ENCODE measurements at regions not wholly inside any gene's neighbourhood (a gene's known extent, or its start where the extent isn't known, plus 50 kb on each side); places are given as distances from the start of the nearest gene placed in this dataset.

DNA sequence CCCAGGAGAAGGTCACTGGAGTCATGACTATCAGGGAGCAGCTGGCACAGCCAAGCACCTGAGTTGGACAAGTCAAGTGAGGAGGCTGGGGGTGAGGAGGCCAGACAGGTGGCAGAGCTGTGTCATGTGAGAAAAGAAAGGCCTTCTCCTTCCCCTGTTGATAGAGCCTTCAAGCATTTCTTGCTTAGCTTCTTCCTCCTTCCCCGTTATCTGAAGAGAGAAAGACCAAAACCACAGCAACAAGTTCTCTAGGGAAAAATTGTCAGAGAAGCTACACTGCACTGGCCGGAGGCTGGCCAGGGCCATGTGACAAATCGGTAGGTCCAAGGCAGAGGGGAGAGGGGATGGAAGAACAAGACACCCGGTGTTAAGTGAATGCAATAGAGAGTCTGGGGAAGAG is 202.1 kb upstream of the PRDM1 start:
- ATAC-seq (ENCODE audit: poor library complexity) (no peak), DNase-seq (no peak)
- intact Hi-C loops (cut with DNase I, micrococcal nuclease): no loop called here
- Mint-ChIP-seq H3K27ac (no peak overlapping the region), H3K36me3 (ENCODE audit: low read depth) (no peaks in the 10 kb centered on the region), H3K9me3 (no peaks in the 10 kb centered on the region), H3K27me3 (peaks cover 34% of the 10 kb centered on the region), H3K4me3 (no peak overlapping the region), H3K4me1 (ENCODE audit: low read depth) (peaks cover 9% of the 10 kb centered on the region)
- H3K36me3 ChIP-seq (ENCODE audit: insufficient read depth, low read length): no peaks in the 10 kb centered on the region
- H3K27ac ChIP-seq (ENCODE audit: low read depth in 1 of 2, low read length in 2 of 2): no peak overlapping the region
- H3K27me3 ChIP-seq (ENCODE audit: control insufficient read depth in 1 of 2, insufficient read depth in 2 of 2, low read length in 2 of 2): peaks cover 0 to 7% of the 10 kb centered on the region in 2 experiments
- TF ChIP-seq, protein P1, sequence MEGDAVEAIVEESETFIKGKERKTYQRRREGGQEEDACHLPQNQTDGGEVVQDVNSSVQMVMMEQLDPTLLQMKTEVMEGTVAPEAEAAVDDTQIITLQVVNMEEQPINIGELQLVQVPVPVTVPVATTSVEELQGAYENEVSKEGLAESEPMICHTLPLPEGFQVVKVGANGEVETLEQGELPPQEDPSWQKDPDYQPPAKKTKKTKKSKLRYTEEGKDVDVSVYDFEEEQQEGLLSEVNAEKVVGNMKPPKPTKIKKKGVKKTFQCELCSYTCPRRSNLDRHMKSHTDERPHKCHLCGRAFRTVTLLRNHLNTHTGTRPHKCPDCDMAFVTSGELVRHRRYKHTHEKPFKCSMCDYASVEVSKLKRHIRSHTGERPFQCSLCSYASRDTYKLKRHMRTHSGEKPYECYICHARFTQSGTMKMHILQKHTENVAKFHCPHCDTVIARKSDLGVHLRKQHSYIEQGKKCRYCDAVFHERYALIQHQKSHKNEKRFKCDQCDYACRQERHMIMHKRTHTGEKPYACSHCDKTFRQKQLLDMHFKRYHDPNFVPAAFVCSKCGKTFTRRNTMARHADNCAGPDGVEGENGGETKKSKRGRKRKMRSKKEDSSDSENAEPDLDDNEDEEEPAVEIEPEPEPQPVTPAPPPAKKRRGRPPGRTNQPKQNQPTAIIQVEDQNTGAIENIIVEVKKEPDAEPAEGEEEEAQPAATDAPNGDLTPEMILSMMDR (IDR thresholded peaks at IDR 0.05): no peak
- peaks cover 4% of the 10 kb centered on the region for H3K4me1 ChIP-seq (ENCODE audit: insufficient read depth, low read length)
- H3K4me3 ChIP-seq (ENCODE audit: low read length): no peak overlapping the region
- no peaks in the 10 kb centered on the region for H3K9me3 ChIP-seq (ENCODE audit: control insufficient read depth in 1 of 2, insufficient read depth in 1 of 2, low read length in 2 of 2)
- ChIA-PET CTCF (no interaction called here), POLR2A (no interaction called here)

DNA sequence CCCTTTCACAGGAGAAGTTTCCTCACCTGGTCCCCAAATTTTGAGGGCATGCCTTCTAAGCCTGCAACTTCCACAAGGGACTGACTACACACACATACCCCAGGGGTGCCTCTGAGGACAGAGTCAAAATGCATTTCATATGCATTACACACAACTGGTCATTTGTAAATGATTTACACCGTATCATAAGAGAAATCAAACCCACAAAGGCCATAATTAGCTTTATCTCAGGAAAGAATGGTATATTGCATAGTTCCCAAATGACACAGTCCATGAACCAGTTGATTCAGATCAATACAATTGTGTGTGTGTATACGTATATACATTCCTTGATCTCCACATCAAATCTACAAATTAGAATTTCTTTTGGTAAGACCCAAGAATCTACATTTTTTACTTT is 203.3 kb upstream of the PRDM1 start:
- POLR2A ChIA-PET: no interaction called here
- TF ChIP-seq, protein P1 (IDR thresholded peaks at IDR 0.05): no peak
- CTCF ChIA-PET: no interaction called here
- Mint-ChIP-seq H3K27me3 (peaks cover 46% of the 10 kb centered on the region), H3K27ac (no peak overlapping the region), H3K4me3 (no peak overlapping the region), H3K9me3 (no peaks in the 10 kb centered on the region), H3K4me1 (ENCODE audit: low read depth) (peaks cover 9% of the 10 kb centered on the region), H3K36me3 (ENCODE audit: low read depth) (no peaks in the 10 kb centered on the region)
- H3K36me3 ChIP-seq (ENCODE audit: insufficient read depth, low read length): no peaks in the 10 kb centered on the region
- intact Hi-C loops (cut with DNase I, micrococcal nuclease): no loop called here
- peaks cover 0 to 7% of the 10 kb centered on the region in 2 experiments for H3K27me3 ChIP-seq (ENCODE audit: control insufficient read depth in 1 of 2, insufficient read depth in 2 of 2, low read length in 2 of 2)
- DNase-seq (no peak), ATAC-seq (ENCODE audit: poor library complexity) (no peak)
- H3K4me1 ChIP-seq (ENCODE audit: insufficient read depth, low read length): peaks cover 4% of the 10 kb centered on the region
- H3K4me3 ChIP-seq (ENCODE audit: low read length): no peak overlapping the region
- H3K27ac ChIP-seq (ENCODE audit: low read depth in 1 of 2, low read length in 2 of 2): no peak overlapping the region
- no peaks in the 10 kb centered on the region for H3K9me3 ChIP-seq (ENCODE audit: control insufficient read depth in 1 of 2, insufficient read depth in 1 of 2, low read length in 2 of 2)

DNA sequence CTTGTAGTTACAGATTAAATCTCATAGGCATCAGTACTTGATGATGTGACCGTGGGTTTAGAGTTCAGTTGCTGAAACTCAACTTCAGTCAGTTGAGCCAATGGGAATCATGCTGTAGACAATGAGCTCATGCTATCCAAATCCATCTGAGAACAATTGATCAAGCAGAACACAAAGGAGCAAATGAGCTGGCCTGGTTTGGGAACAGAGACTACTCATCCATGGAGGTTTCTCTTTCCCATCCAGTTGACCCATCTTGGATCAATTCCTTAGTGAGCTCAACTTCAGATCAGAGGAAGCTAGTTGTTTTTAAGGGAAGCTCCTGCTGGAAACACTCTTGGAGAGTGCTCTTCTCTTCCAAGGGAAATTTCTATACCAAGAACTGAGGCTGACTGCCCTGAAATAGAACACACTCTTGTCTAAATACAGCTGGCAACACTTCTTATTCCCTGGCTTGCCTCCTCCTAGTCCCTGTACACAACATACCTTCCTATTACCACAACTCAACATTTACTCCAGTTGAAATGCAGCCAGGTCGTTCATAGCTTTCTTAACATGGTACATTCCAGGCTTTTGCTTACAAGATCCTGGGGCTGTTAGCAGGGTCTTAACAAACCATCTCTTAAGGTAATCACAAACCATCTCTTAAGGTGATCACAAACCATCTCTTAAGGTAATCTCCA is 203.9 kb upstream of the PRDM1 start:
- Mint-ChIP-seq H3K36me3 (ENCODE audit: low read depth) (no peaks in the 10 kb centered on the region), H3K27ac (no peak overlapping the region), H3K9me3 (no peaks in the 10 kb centered on the region), H3K4me1 (ENCODE audit: low read depth) (peaks cover 9% of the 10 kb centered on the region), H3K27me3 (peaks cover 47% of the 10 kb centered on the region), H3K4me3 (no peak overlapping the region)
- ChIA-PET CTCF (no interaction called here), POLR2A (interaction anchor here (1.0 kb wide), 1 partner anchor 17 kb away, joined by 3 read pairs; no protein-coding TSS in a partner anchor)
- intact Hi-C loops (cut with DNase I, micrococcal nuclease): no loop called here
- DNase-seq (no peak), ATAC-seq (ENCODE audit: poor library complexity) (no peak)
- H3K4me3 ChIP-seq (ENCODE audit: low read length): no peak overlapping the region
- no peak overlapping the region for H3K27ac ChIP-seq (ENCODE audit: low read depth in 1 of 2, low read length in 2 of 2)
- TF ChIP-seq, protein P1 (IDR thresholded peaks at IDR 0.05): no peak
- peaks cover 0 to 7% of the 10 kb centered on the region in 2 experiments for H3K27me3 ChIP-seq (ENCODE audit: control insufficient read depth in 1 of 2, insufficient read depth in 2 of 2, low read length in 2 of 2)
- no peaks in the 10 kb centered on the region for H3K36me3 ChIP-seq (ENCODE audit: insufficient read depth, low read length)
- H3K4me1 ChIP-seq (ENCODE audit: insufficient read depth, low read length): peaks cover 4% of the 10 kb centered on the region
- H3K9me3 ChIP-seq (ENCODE audit: control insufficient read depth in 1 of 2, insufficient read depth in 1 of 2, low read length in 2 of 2): no peaks in the 10 kb centered on the region
